ENCODE measurements at regions not wholly inside any gene's neighbourhood (a gene's known extent, or its start where the extent isn't known, plus 50 kb on each side); places are given as distances from the start of the nearest gene placed in this dataset.

DNA sequence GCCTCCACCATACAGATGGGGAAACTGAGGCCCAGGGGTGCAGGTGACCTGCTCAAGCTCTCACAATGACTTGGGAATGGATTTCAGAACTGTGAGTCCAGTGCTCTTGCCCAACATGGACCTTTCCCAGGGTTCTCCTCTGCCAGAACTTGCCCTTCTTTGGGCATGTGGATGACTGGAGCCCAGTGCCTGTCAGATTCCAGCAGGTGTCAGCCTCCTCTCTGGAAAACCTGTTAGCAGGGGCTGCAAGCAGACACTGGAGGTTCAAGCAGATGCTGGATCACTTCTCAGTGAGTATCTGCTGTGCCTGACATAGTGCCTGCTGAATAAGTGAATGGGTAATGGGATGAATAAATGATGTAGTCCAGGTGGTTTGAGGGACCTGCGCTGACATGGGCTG is 314.2 kb upstream of the POU3F1 start:
- TF ChIP-seq, protein P1, sequence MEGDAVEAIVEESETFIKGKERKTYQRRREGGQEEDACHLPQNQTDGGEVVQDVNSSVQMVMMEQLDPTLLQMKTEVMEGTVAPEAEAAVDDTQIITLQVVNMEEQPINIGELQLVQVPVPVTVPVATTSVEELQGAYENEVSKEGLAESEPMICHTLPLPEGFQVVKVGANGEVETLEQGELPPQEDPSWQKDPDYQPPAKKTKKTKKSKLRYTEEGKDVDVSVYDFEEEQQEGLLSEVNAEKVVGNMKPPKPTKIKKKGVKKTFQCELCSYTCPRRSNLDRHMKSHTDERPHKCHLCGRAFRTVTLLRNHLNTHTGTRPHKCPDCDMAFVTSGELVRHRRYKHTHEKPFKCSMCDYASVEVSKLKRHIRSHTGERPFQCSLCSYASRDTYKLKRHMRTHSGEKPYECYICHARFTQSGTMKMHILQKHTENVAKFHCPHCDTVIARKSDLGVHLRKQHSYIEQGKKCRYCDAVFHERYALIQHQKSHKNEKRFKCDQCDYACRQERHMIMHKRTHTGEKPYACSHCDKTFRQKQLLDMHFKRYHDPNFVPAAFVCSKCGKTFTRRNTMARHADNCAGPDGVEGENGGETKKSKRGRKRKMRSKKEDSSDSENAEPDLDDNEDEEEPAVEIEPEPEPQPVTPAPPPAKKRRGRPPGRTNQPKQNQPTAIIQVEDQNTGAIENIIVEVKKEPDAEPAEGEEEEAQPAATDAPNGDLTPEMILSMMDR (IDR thresholded peaks at IDR 0.05; ENCODE audit: low read depth, low read length, poor library complexity, severe bottlenecking) = no peak
- no peak for TF ChIP-seq EZH2phosphoT487 (IDR thresholded peaks at IDR 0.05; ENCODE audit: borderline replicate concordance, low read length)

Measured in DOHH2 (cell line).